ENCODE measurements at regions not wholly inside any gene's neighbourhood (a gene's known extent, or its start where the extent isn't known, plus 50 kb on each side); places are given as distances from the start of the nearest gene placed in this dataset.

DNA sequence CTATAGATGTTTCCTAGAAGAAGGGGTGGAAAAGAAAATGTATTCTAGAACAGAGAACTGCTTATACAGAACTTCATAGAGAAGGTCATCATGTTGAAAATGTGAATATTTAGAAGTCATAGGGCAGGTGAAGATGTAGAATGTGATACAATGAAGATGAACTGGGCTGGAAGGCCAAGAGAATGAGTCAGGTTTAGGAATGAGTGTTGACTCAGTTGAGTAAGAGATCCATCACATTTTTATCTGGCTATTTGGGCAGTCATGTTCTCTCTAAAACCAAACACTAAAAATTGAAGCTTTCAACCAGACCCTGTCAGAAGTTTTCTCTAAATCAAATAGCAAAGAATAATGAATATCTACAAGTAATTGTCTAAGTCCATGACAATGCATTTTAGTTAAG, 660.5 kb downstream of the KCNJ2 start:
- TF ChIP-seq CTCF (IDR thresholded peaks at IDR 0.05) (no peak), EP300 (IDR thresholded peaks at IDR 0.05) (no peak)

Data from ovary (tissue), 3 donors.